Panc1 (cell line): ENCODE measurements at regions not wholly inside any gene's neighbourhood (a gene's known extent, or its start where the extent isn't known, plus 50 kb on each side); places are given as distances from the start of the nearest gene placed in this dataset.

Source experiments
- ATAC-seq: fragments of 200-7000 bp; cut with Tn5 transposase; 2 replicates; pipeline ENCODE4 v1.9.1; 2020; ENCODE audit warnings: mild to moderate bottlenecking, moderate library complexity
- BruUV-seq: library from RNA; stranded (reverse); fragments of 400-500 nt; replicated peaks from 2 replicates; lab custom pipeline; 2021; lab: Mats Ljungman, UMichigan
- CTCF ChIA-PET: fragments of 300-600 bp; sonication (Branson Sonifier 250); formaldehyde crosslinking; loops from one replicate; lab custom pipeline; 2022; ENCODE audit warnings: antibody characterized with exemption; lab: Charles Lee
- POLR2A ChIA-PET: fragments of 300-600 bp; sonication (Branson Sonifier 250); formaldehyde crosslinking; loops from one replicate; lab custom pipeline; 2022; ENCODE audit warnings: antibody characterized with exemption; lab: Charles Lee
- DNase-seq: peaks from one replicate; pipeline ENCODE4 v3.0.0-alpha.2; 2010; ENCODE audit warnings: low read depth, low spot score
- H3K27ac ChIP-seq: 2 replicates; pipeline ENCODE4 v1.5.1; 2011; ENCODE audit warnings: mild to moderate bottlenecking, low read length, inconsistent platforms
- H3K27me3 ChIP-seq: fragments of 200-500 bp; sonication (Bioruptor generic); 2 replicates; pipeline ENCODE4 v1.6.0; 2014; ENCODE audit warnings: low read length, inconsistent platforms; ENCODE audit not compliant: control insufficient read depth, insufficient read depth
- H3K36me3 ChIP-seq: fragments of 200-500 bp; sonication (Bioruptor generic); 2 replicates; pipeline ENCODE4 v1.5.1; 2014; ENCODE audit warnings: inconsistent platforms, mild to moderate bottlenecking, low read length, moderate library complexity; ENCODE audit not compliant: control insufficient read depth, insufficient read depth
- H3K4me1 ChIP-seq: 2 replicates; pipeline ENCODE4 v1.5.1; 2011; ENCODE audit warnings: inconsistent platforms, mild to moderate bottlenecking, low read length, moderate library complexity; ENCODE audit not compliant: control insufficient read depth, insufficient read depth
- H3K4me3 ChIP-seq, 2 experiments: 2 replicates each; pipeline ENCODE4 v1.5.1; 2011 to 2012; ENCODE audit warnings: low read depth in 2 of 2, low read length in 2 of 2, mild to moderate bottlenecking in 2 of 2, inconsistent platforms in 1 of 2, moderate library complexity in 1 of 2
- H3K9me3 ChIP-seq: fragments of 200-500 bp; sonication (Bioruptor generic); 2 replicates; pipeline ENCODE4 v1.5.1; 2014; ENCODE audit warnings: low read depth, mild to moderate bottlenecking, inconsistent platforms, low read length, moderate library complexity; ENCODE audit not compliant: control insufficient read depth, insufficient read depth
- POLR2AphosphoS5 ChIP-seq: IDR thresholded peaks from 2 replicates; pipeline ENCODE4 v1.6.1; 2012; ENCODE audit warnings: mild to moderate bottlenecking, low read depth, low read length, moderate library complexity
- SIN3A ChIP-seq: IDR thresholded peaks from 2 replicates; pipeline ENCODE4 v1.6.1; 2012; ENCODE audit warnings: low read depth, mild to moderate bottlenecking, low read length, moderate library complexity, borderline replicate concordance; ENCODE audit not compliant: insufficient read depth
- TCF7L2 ChIP-seq: IDR thresholded peaks from 2 replicates; pipeline ENCODE4 v1.6.1; 2011; ENCODE audit warnings: mild to moderate bottlenecking, low read depth, low read length, inconsistent platforms
- in situ Hi-C: cut with HindIII; loops from 2 replicates; pipeline ENCODE4 v1.10.0; 2016; ENCODE audit warnings: low sequenced_read_pairs, low pct_unique_long_range_greater_than_20kb
- intact Hi-C: fragments of 100-400 bp; cut with micrococcal nuclease; formaldehyde crosslinking; loops from one replicate; pipeline ENCODE4 v1.10.0; 2022; ENCODE audit not compliant: unreplicated experiment
- TF ChIP-seq, protein P1 (sequence below), 2 experiments: IDR thresholded peaks; 2 replicates each; pipeline ENCODE4 v1.6.1; 2011 to 2012; ENCODE audit warnings: low read depth in 2 of 2, control low read depth in 1 of 2, low read length in 1 of 2, mild to moderate bottlenecking in 1 of 2, moderate library complexity in 1 of 2; ENCODE audit not compliant: insufficient read depth in 1 of 2
- TF ChIP-seq, protein P2 (sequence below): fragments of 450-650 bp; IDR thresholded peaks from 2 replicates; pipeline ENCODE4 v1.5.1; 2017; ENCODE audit warnings: mild to moderate bottlenecking

- in situ Hi-C loops (no loop called here), intact Hi-C loops (no loop called here)
- Histone ChIP-seq H3K4me3 (no peak overlapping the region), H3K9me3 (no peaks in the 10 kb centered on the region), H3K27ac (no peak overlapping the region), H3K27me3 (no peaks in the 10 kb centered on the region), H3K36me3 (no peaks in the 10 kb centered on the region), H3K4me1 (no peaks in the 10 kb centered on the region)
- BruUV-seq = no TSS peak
- DNase-seq = no peak
- no peak for ATAC-seq
- ChIA-PET CTCF (no interaction called here), POLR2A (no interaction called here)
- TF ChIP-seq, protein P1, sequence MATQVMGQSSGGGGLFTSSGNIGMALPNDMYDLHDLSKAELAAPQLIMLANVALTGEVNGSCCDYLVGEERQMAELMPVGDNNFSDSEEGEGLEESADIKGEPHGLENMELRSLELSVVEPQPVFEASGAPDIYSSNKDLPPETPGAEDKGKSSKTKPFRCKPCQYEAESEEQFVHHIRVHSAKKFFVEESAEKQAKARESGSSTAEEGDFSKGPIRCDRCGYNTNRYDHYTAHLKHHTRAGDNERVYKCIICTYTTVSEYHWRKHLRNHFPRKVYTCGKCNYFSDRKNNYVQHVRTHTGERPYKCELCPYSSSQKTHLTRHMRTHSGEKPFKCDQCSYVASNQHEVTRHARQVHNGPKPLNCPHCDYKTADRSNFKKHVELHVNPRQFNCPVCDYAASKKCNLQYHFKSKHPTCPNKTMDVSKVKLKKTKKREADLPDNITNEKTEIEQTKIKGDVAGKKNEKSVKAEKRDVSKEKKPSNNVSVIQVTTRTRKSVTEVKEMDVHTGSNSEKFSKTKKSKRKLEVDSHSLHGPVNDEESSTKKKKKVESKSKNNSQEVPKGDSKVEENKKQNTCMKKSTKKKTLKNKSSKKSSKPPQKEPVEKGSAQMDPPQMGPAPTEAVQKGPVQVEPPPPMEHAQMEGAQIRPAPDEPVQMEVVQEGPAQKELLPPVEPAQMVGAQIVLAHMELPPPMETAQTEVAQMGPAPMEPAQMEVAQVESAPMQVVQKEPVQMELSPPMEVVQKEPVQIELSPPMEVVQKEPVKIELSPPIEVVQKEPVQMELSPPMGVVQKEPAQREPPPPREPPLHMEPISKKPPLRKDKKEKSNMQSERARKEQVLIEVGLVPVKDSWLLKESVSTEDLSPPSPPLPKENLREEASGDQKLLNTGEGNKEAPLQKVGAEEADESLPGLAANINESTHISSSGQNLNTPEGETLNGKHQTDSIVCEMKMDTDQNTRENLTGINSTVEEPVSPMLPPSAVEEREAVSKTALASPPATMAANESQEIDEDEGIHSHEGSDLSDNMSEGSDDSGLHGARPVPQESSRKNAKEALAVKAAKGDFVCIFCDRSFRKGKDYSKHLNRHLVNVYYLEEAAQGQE (IDR thresholded peaks at IDR 0.05; ENCODE audit: insufficient read depth in 1 of 2, low read depth in 2 of 2, low read length in 1 of 2) = no peak
- no peak for TF ChIP-seq POLR2AphosphoS5
- TF ChIP-seq SIN3A = no peak
- TF ChIP-seq TCF7L2 = no peak
- TF ChIP-seq, protein P2, sequence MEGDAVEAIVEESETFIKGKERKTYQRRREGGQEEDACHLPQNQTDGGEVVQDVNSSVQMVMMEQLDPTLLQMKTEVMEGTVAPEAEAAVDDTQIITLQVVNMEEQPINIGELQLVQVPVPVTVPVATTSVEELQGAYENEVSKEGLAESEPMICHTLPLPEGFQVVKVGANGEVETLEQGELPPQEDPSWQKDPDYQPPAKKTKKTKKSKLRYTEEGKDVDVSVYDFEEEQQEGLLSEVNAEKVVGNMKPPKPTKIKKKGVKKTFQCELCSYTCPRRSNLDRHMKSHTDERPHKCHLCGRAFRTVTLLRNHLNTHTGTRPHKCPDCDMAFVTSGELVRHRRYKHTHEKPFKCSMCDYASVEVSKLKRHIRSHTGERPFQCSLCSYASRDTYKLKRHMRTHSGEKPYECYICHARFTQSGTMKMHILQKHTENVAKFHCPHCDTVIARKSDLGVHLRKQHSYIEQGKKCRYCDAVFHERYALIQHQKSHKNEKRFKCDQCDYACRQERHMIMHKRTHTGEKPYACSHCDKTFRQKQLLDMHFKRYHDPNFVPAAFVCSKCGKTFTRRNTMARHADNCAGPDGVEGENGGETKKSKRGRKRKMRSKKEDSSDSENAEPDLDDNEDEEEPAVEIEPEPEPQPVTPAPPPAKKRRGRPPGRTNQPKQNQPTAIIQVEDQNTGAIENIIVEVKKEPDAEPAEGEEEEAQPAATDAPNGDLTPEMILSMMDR = no peak
Measured at GRCh38 chr2:126403039-126403628, 252.8 kb upstream of the GYPC start.

GRCh38 chr2:126406267-126406666 lies 249.7 kb upstream of the GYPC start:
- Histone ChIP-seq H3K27ac (no peak overlapping the region), H3K4me1 (no peaks in the 10 kb centered on the region), H3K27me3 (no peaks in the 10 kb centered on the region), H3K4me3 (no peak overlapping the region), H3K36me3 (no peaks in the 10 kb centered on the region), H3K9me3 (no peaks in the 10 kb centered on the region)
- DNase-seq = no peak
- CTCF ChIA-PET = no interaction called here
- in situ Hi-C loops = no loop called here
- no peak for ATAC-seq
- POLR2A ChIA-PET = no interaction called here
- intact Hi-C loops = no loop called here
- TF ChIP-seq, protein P2 = no peak
- no peak for TF ChIP-seq TCF7L2
- no peak for TF ChIP-seq SIN3A
- TF ChIP-seq POLR2AphosphoS5 = no peak
- TF ChIP-seq, protein P1 (IDR thresholded peaks at IDR 0.05; ENCODE audit: insufficient read depth in 1 of 2, low read depth in 2 of 2, low read length in 1 of 2) = no peak
- BruUV-seq = no TSS peak
